Trophoblast cell (in vitro differentiated cells and primary cell): ENCODE measurements at regions not wholly inside any gene's neighbourhood (a gene's known extent, or its start where the extent isn't known, plus 50 kb on each side); places are given as distances from the start of the nearest gene placed in this dataset.

Source experiments
- DNase-seq, 2 donors: peaks; one replicate each; pipeline ENCODE4 v3.0.0-alpha.2; 2016
- H2AFZ ChIP-seq: 2 replicates; pipeline ENCODE4 v1.6.1; 2013; ENCODE audit warnings: low read length, moderate library complexity, mild to moderate bottlenecking; ENCODE audit not compliant: insufficient read depth, poor library complexity
- H2AK5ac ChIP-seq: 2 replicates; pipeline ENCODE4 v1.6.1; 2013; ENCODE audit warnings: mild to moderate bottlenecking, low read length
- H2BK120ac ChIP-seq: 2 replicates; pipeline ENCODE4 v1.6.1; 2013; ENCODE audit warnings: low read length, mild to moderate bottlenecking, moderate library complexity; ENCODE audit not compliant: insufficient read depth, poor library complexity
- H2BK12ac ChIP-seq: 2 replicates; pipeline ENCODE4 v1.6.1; 2013; ENCODE audit warnings: mild to moderate bottlenecking, low read length, moderate library complexity
- H2BK5ac ChIP-seq: 2 replicates; pipeline ENCODE4 v1.6.1; 2013; ENCODE audit warnings: low read length, low read depth, moderate library complexity, mild to moderate bottlenecking; ENCODE audit not compliant: poor library complexity
- H3K14ac ChIP-seq: 2 replicates; pipeline ENCODE4 v1.6.1; 2013; ENCODE audit warnings: mild to moderate bottlenecking, low read length
- H3K18ac ChIP-seq: 2 replicates; pipeline ENCODE4 v1.6.1; 2013; ENCODE audit warnings: mild to moderate bottlenecking, low read length
- H3K23ac ChIP-seq: 2 replicates; pipeline ENCODE4 v1.6.1; 2013; ENCODE audit warnings: low read length
- H3K27ac ChIP-seq: 2 replicates; pipeline ENCODE4 v1.5.1; 2013; ENCODE audit warnings: low read depth, mild to moderate bottlenecking, inconsistent platforms, low read length, moderate library complexity
- H3K27me3 ChIP-seq: 2 replicates; pipeline ENCODE4 v1.6.1; 2013; ENCODE audit warnings: inconsistent platforms, mild to moderate bottlenecking, low read length, moderate library complexity; ENCODE audit not compliant: insufficient read depth
- H3K36me3 ChIP-seq, 2 experiments: 1 replicate in 1 of 2; 2 replicates in 1 of 2; pipeline ENCODE4 v1.6.1; 2013; ENCODE audit warnings: low read length in 2 of 2, mild to moderate bottlenecking in 2 of 2, moderate library complexity in 1 of 2; ENCODE audit not compliant: insufficient read depth in 2 of 2, control insufficient read depth in 1 of 2
- H3K4ac ChIP-seq: 2 replicates; pipeline ENCODE4 v1.6.1; 2013; ENCODE audit warnings: low read depth, mild to moderate bottlenecking, low read length, moderate library complexity
- H3K4me1 ChIP-seq, 2 experiments: 1 replicate in 1 of 2; 2 replicates in 1 of 2; pipeline ENCODE4 v1.6.1; 2013; ENCODE audit warnings: low read length in 2 of 2, mild to moderate bottlenecking in 2 of 2, moderate library complexity in 1 of 2; ENCODE audit not compliant: insufficient read depth in 2 of 2, control insufficient read depth in 1 of 2
- H3K4me2 ChIP-seq: 2 replicates; pipeline ENCODE4 v1.6.1; 2013; ENCODE audit warnings: inconsistent platforms, mild to moderate bottlenecking, low read length, moderate library complexity
- H3K4me3 ChIP-seq: 2 replicates; pipeline ENCODE4 v1.5.1; 2013; ENCODE audit warnings: mild to moderate bottlenecking, low read depth, low read length, inconsistent platforms
- H3K79me1 ChIP-seq: one replicate; pipeline ENCODE4 v1.6.1; 2013; ENCODE audit warnings: low read length
- H3K79me2 ChIP-seq: 2 replicates; pipeline ENCODE4 v1.6.1; 2013; ENCODE audit warnings: low read length, mild to moderate bottlenecking; ENCODE audit not compliant: control insufficient read depth, insufficient read depth, poor library complexity
- H3K9ac ChIP-seq: 2 replicates; pipeline ENCODE4 v1.6.1; 2013; ENCODE audit warnings: mild to moderate bottlenecking, low read length
- H3K9me3 ChIP-seq: 2 replicates; pipeline ENCODE4 v1.6.1; 2013; ENCODE audit warnings: low read depth, mild to moderate bottlenecking, control low read depth, inconsistent platforms, low read length; ENCODE audit not compliant: insufficient read depth
- H4K12ac ChIP-seq: 2 replicates; pipeline ENCODE4 v1.6.1; 2013; ENCODE audit warnings: low read depth, mild to moderate bottlenecking, low read length, moderate library complexity
- H4K8ac ChIP-seq: 2 replicates; pipeline ENCODE4 v1.6.1; 2013; ENCODE audit warnings: low read depth, mild to moderate bottlenecking, low read length, moderate library complexity
- H4K91ac ChIP-seq: one replicate; pipeline ENCODE4 v1.6.1; 2013; ENCODE audit warnings: low read depth, mild to moderate bottlenecking, low read length, moderate library complexity
- WGBS: extraction: QIAGEN DNeasy Blood & Tissue Kit; methylation state at CpG from one replicate; pipeline ENCODE4 v1.1.7; 2013; ENCODE audit warnings: missing lambda C conversion rate; ENCODE audit not compliant: insufficient read length, insufficient coverage; ENCODE audit errors: extremely low coverage; 5-methylcytosine and 5-hydroxymethylcytosine counted together

- no peak overlapping the region for H2BK120ac ChIP-seq
- no peak overlapping the region for H3K14ac ChIP-seq
- no peak overlapping the region for H4K12ac ChIP-seq
- H3K4me2 ChIP-seq: no peak overlapping the region
- no peaks in the 10 kb centered on the region for H3K79me2 ChIP-seq
- no peak overlapping the region for H2AK5ac ChIP-seq
- no peaks in the 10 kb centered on the region for H3K4me1 ChIP-seq
- no peaks in the 10 kb centered on the region for H3K79me1 ChIP-seq
- DNase-seq: no peak
- no peak overlapping the region for H3K27ac ChIP-seq
- no peak overlapping the region for H3K9ac ChIP-seq
- no peaks in the 10 kb centered on the region for H3K9me3 ChIP-seq
- no peak overlapping the region for H3K4ac ChIP-seq
- H2BK5ac ChIP-seq: no peak overlapping the region
- H3K27me3 ChIP-seq: no peaks in the 10 kb centered on the region
- H3K36me3 ChIP-seq: no peaks in the 10 kb centered on the region
- H4K8ac ChIP-seq: no peak overlapping the region
- H3K23ac ChIP-seq: no peak overlapping the region
- H3K4me3 ChIP-seq: no peak overlapping the region
- H2AFZ ChIP-seq: no peak overlapping the region
- no CpG with 5 or more reads among the region's 2 CpGs for WGBS
- no peak overlapping the region for H2BK12ac ChIP-seq
- no peak overlapping the region for H4K91ac ChIP-seq
- no peak overlapping the region for H3K18ac ChIP-seq
These were observed 426.6 kb upstream of the ESRRG start for GRCh38 chr1:217149791-217150190.

DNA sequence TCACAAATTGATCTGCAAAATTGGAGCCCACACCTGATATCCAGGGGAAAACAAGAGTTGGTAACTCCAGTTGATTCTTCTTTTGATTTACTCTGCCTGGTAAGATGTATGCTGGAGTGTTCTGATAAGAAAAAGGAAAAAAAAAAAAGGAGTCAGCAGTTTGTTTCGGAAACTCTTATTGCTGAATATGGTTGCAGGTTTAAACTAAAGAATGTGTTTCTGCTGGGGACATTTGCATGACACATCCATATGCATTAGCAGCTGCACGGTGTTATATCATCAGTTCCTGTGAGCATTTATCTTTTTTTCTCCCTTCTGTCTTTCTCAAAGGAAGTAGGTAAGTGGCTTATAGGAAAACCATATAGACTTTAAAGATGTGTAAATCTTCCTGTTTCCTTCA, 418.5 kb upstream of the ESRRG start:
- Histone ChIP-seq H3K4me2 (no peak overlapping the region), H3K9ac (no peak overlapping the region), H3K79me2 (no peaks in the 10 kb centered on the region), H3K23ac (no peak overlapping the region), H2BK12ac (no peak overlapping the region), H3K36me3 (no peaks in the 10 kb centered on the region), H3K4me1 (peaks cover 2 to 4% of the 10 kb centered on the region in 2 experiments), H3K27me3 (peaks cover 41% of the 10 kb centered on the region), H2BK120ac (no peak overlapping the region), H3K4me3 (no peak overlapping the region), H3K14ac (no peak overlapping the region), H4K8ac (no peak overlapping the region), H3K9me3 (peaks cover 9% of the 10 kb centered on the region), H2AFZ (no peak overlapping the region), H3K4ac (no peak overlapping the region), H3K27ac (no peak overlapping the region), H4K12ac (no peak overlapping the region), H4K91ac (no peak overlapping the region), H3K18ac (no peak overlapping the region), H2AK5ac (no peak overlapping the region), H3K79me1 (no peaks in the 10 kb centered on the region), H2BK5ac (no peak overlapping the region)
- no peak for DNase-seq
- no CpG with 5 or more reads among the region's 2 CpGs for WGBS

GRCh38 chr1:217140041-217140901, 417.0 kb upstream of the ESRRG start:
- Histone ChIP-seq H3K14ac (no peak overlapping the region), H2AK5ac (no peak overlapping the region), H3K79me1 (no peaks in the 10 kb centered on the region), H4K91ac (no peak overlapping the region), H2BK5ac (no peak overlapping the region), H3K4me3 (no peak overlapping the region), H4K12ac (no peak overlapping the region), H3K23ac (no peak overlapping the region), H3K18ac (no peak overlapping the region), H3K27me3 (peaks cover 55% of the 10 kb centered on the region), H3K4ac (no peak overlapping the region), H3K9me3 (peaks cover 12% of the 10 kb centered on the region), H3K9ac (no peak overlapping the region), H2AFZ (no peak overlapping the region), H2BK12ac (no peak overlapping the region), H3K27ac (no peak overlapping the region), H4K8ac (no peak overlapping the region), H3K79me2 (no peaks in the 10 kb centered on the region), H3K4me2 (peak overlapping the region; percentile 30), H3K4me1 (peaks cover 4 to 8% of the 10 kb centered on the region in 2 experiments), H2BK120ac (no peak overlapping the region), H3K36me3 (no peaks in the 10 kb centered on the region)
- no CpG with 5 or more reads among the region's 30 CpGs for WGBS
- no peak for DNase-seq

DNA sequence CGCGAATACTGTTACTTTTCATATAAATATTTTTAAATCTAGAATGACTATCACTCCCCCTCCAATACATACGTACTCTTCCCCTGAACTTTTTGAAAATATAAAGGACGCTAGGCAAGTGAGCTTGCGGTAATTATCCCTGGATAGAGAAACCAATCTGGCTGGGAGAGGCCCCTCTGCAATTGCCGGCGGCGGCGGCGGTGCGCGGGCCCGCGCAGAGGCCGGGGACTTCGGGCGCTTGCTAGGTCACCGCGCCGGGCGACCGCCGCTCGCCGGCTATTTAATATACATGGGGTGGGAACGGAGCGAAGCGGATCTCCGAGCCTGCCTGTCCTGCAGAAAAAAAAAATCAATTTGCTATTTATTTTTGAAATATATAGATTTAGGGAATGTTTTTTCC, 416.3 kb upstream of the ESRRG start:
- WGBS: no CpG with 5 or more reads among the region's 29 CpGs
- Histone ChIP-seq H3K4me2 (peak overlapping the region; percentile 30), H3K27me3 (peaks cover 63% of the 10 kb centered on the region), H3K9me3 (peaks cover 12% of the 10 kb centered on the region), H3K79me1 (no peaks in the 10 kb centered on the region), H3K4me3 (no peak overlapping the region), H4K8ac (no peak overlapping the region), H3K4me1 (peaks cover 12 to 16% of the 10 kb centered on the region in 2 experiments), H2AK5ac (no peak overlapping the region), H3K4ac (no peak overlapping the region), H3K36me3 (no peaks in the 10 kb centered on the region), H3K23ac (no peak overlapping the region), H4K91ac (no peak overlapping the region), H3K18ac (no peak overlapping the region), H3K27ac (no peak overlapping the region), H2BK5ac (no peak overlapping the region), H2BK12ac (no peak overlapping the region), H2AFZ (no peak overlapping the region), H3K79me2 (no peaks in the 10 kb centered on the region), H4K12ac (no peak overlapping the region), H3K14ac (no peak overlapping the region), H3K9ac (no peak overlapping the region), H2BK120ac (no peak overlapping the region)
- DNase-seq: no peak
